Activated naive CD4-positive, alpha-beta T cell treated with anti-CD3 and anti-CD28 coated beads, Interleukin-2, amount 50 U/mL, for 24 hours (primary cell): ENCODE measurements at regions not wholly inside any gene's neighbourhood (a gene's known extent, or its start where the extent isn't known, plus 50 kb on each side); places are given as distances from the start of the nearest gene placed in this dataset.

Source experiments
- H3K27ac Mint-ChIP-seq: one replicate; pipeline ENCODE4 v1.8.0; 2021; ENCODE audit warnings: mild to moderate bottlenecking, mixed read lengths
- H3K27me3 Mint-ChIP-seq: one replicate; pipeline ENCODE4 v1.8.0; 2021; ENCODE audit warnings: mixed read lengths
- H3K36me3 Mint-ChIP-seq: one replicate; pipeline ENCODE4 v1.8.0; 2021; ENCODE audit warnings: mixed read lengths
- H3K4me1 Mint-ChIP-seq: one replicate; pipeline ENCODE4 v1.8.0; 2021; ENCODE audit warnings: mixed read lengths
- H3K4me3 Mint-ChIP-seq: one replicate; pipeline ENCODE4 v1.8.0; 2021; ENCODE audit warnings: mild to moderate bottlenecking, mixed read lengths
- H3K9me3 Mint-ChIP-seq: one replicate; pipeline ENCODE4 v1.8.0; 2021; ENCODE audit warnings: mixed read lengths

GRCh38 chr6:98747960-98748359, 86.4 kb upstream of the POU3F2 start:
- Mint-ChIP-seq H3K9me3 (peaks cover 5% of the 10 kb centered on the region), H3K36me3 (no peaks in the 10 kb centered on the region), H3K4me1 (no peaks in the 10 kb centered on the region), H3K4me3 (no peak overlapping the region), H3K27me3 (peaks cover 4% of the 10 kb centered on the region), H3K27ac (no peak overlapping the region)

- Mint-ChIP-seq H3K27ac (no peak overlapping the region), H3K36me3 (no peaks in the 10 kb centered on the region), H3K27me3 (peaks cover 21% of the 10 kb centered on the region), H3K4me3 (no peak overlapping the region), H3K4me1 (peaks cover 2% of the 10 kb centered on the region), H3K9me3 (peaks cover 9% of the 10 kb centered on the region)
Measured at GRCh38 chr6:98759459-98759858, 74.9 kb upstream of the POU3F2 start.

GRCh38 chr6:98764373-98764911, 69.9 kb upstream of the POU3F2 start:
- Mint-ChIP-seq H3K9me3 (peaks cover 9% of the 10 kb centered on the region), H3K27me3 (peaks cover 22% of the 10 kb centered on the region), H3K4me1 (peaks cover 4% of the 10 kb centered on the region), H3K27ac (no peak overlapping the region), H3K36me3 (no peaks in the 10 kb centered on the region), H3K4me3 (peak overlapping the region; percentile 31)

GRCh38 chr6:98769546-98769945, 64.8 kb upstream of the POU3F2 start:
- no peak overlapping the region for H3K4me3 Mint-ChIP-seq
- H3K27me3 Mint-ChIP-seq: peaks cover 17% of the 10 kb centered on the region
- H3K27ac Mint-ChIP-seq: no peak overlapping the region
- no peaks in the 10 kb centered on the region for H3K9me3 Mint-ChIP-seq
- H3K4me1 Mint-ChIP-seq: peaks cover 1% of the 10 kb centered on the region
- H3K36me3 Mint-ChIP-seq: no peaks in the 10 kb centered on the region

GRCh38 chr6:98775205-98775604, 59.2 kb upstream of the POU3F2 start:
- Mint-ChIP-seq H3K4me3 (no peak overlapping the region), H3K27ac (no peak overlapping the region), H3K27me3 (peaks cover 26% of the 10 kb centered on the region), H3K9me3 (no peaks in the 10 kb centered on the region), H3K4me1 (no peaks in the 10 kb centered on the region), H3K36me3 (no peaks in the 10 kb centered on the region)

GRCh38 chr6:98777762-98778161, 56.6 kb upstream of the POU3F2 start:
- no peaks in the 10 kb centered on the region for H3K4me1 Mint-ChIP-seq
- no peaks in the 10 kb centered on the region for H3K9me3 Mint-ChIP-seq
- H3K36me3 Mint-ChIP-seq: no peaks in the 10 kb centered on the region
- H3K27ac Mint-ChIP-seq: no peak overlapping the region
- peaks cover 21% of the 10 kb centered on the region for H3K27me3 Mint-ChIP-seq
- H3K4me3 Mint-ChIP-seq: no peak overlapping the region

- H3K27ac Mint-ChIP-seq: no peak overlapping the region
- H3K9me3 Mint-ChIP-seq: no peaks in the 10 kb centered on the region
- no peaks in the 10 kb centered on the region for H3K4me1 Mint-ChIP-seq
- H3K27me3 Mint-ChIP-seq: peaks cover 17% of the 10 kb centered on the region
- H3K36me3 Mint-ChIP-seq: no peaks in the 10 kb centered on the region
- no peak overlapping the region for H3K4me3 Mint-ChIP-seq
Measured at GRCh38 chr6:98779618-98780017, 54.8 kb upstream of the POU3F2 start.

GRCh38 chr6:98782772-98783171, 51.6 kb upstream of the POU3F2 start:
- Mint-ChIP-seq H3K27ac (no peak overlapping the region), H3K9me3 (no peaks in the 10 kb centered on the region), H3K27me3 (peaks cover 18% of the 10 kb centered on the region), H3K4me3 (no peak overlapping the region), H3K36me3 (no peaks in the 10 kb centered on the region), H3K4me1 (no peaks in the 10 kb centered on the region)

- Mint-ChIP-seq H3K9me3 (no peaks in the 10 kb centered on the region), H3K27me3 (peaks cover 19% of the 10 kb centered on the region), H3K27ac (no peak overlapping the region), H3K36me3 (no peaks in the 10 kb centered on the region), H3K4me1 (no peaks in the 10 kb centered on the region), H3K4me3 (no peak overlapping the region)
Measured at GRCh38 chr6:98783578-98783977, 50.8 kb upstream of the POU3F2 start.
